ENCODE measurements at regions not wholly inside any gene's neighbourhood (a gene's known extent, or its start where the extent isn't known, plus 50 kb on each side); places are given as distances from the start of the nearest gene placed in this dataset.

GRCh38 chr2:167652401-167652800 is 595.0 kb downstream of the STK39 start:
- no peak overlapping the region for H3K4me3 ChIP-seq (ENCODE audit: low read length)
- H3K79me2 ChIP-seq (ENCODE audit: low read length) = no peaks in the 10 kb centered on the region
- no peaks in the 10 kb centered on the region for H3K4me1 ChIP-seq (ENCODE audit: low read length)
- no peak overlapping the region for H3K4me2 ChIP-seq (ENCODE audit: low read length)
- TF ChIP-seq EZH2phosphoT487 (IDR thresholded peaks at IDR 0.05; ENCODE audit: low read depth) (no peak), CTCF (IDR thresholded peaks at IDR 0.05; ENCODE audit: low read depth, low read length) (no peak)
- no peaks in the 10 kb centered on the region for H3K27me3 ChIP-seq (ENCODE audit: low read depth, low read length)
- no peaks in the 10 kb centered on the region for H3K9me3 ChIP-seq (ENCODE audit: insufficient read depth, low read length)
- H3K9ac ChIP-seq (ENCODE audit: low read length) = no peak overlapping the region
- no peak overlapping the region for H3K27ac ChIP-seq (ENCODE audit: low read length)
- H4K20me1 ChIP-seq (ENCODE audit: insufficient read depth, low read length) = no peaks in the 10 kb centered on the region
- no peak overlapping the region for H2AFZ ChIP-seq (ENCODE audit: low read depth, low read length)
- H3K36me3 ChIP-seq (replicated peaks; ENCODE audit: low read depth, low read length) = no peaks in the 10 kb centered on the region

GRCh38 chr2:167651406-167652151 is 595.8 kb downstream of the STK39 start:
- Histone ChIP-seq H3K9me3 (ENCODE audit: insufficient read depth, low read length) (no peaks in the 10 kb centered on the region), H3K36me3 (replicated peaks; ENCODE audit: low read depth, low read length) (no peaks in the 10 kb centered on the region), H3K4me1 (ENCODE audit: low read length) (no peaks in the 10 kb centered on the region), H3K4me3 (ENCODE audit: low read length) (no peak overlapping the region), H3K9ac (ENCODE audit: low read length) (no peak overlapping the region), H3K27ac (ENCODE audit: low read length) (no peak overlapping the region), H3K79me2 (ENCODE audit: low read length) (no peaks in the 10 kb centered on the region), H2AFZ (ENCODE audit: low read depth, low read length) (no peak overlapping the region), H3K27me3 (ENCODE audit: low read depth, low read length) (no peaks in the 10 kb centered on the region), H3K4me2 (ENCODE audit: low read length) (no peak overlapping the region), H4K20me1 (ENCODE audit: insufficient read depth, low read length) (no peaks in the 10 kb centered on the region)
- TF ChIP-seq CTCF (IDR thresholded peaks at IDR 0.05; ENCODE audit: low read depth, low read length) = no peak
- TF ChIP-seq EZH2phosphoT487 (IDR thresholded peaks at IDR 0.05; ENCODE audit: low read depth) = no peak

- TF ChIP-seq CTCF (IDR thresholded peaks at IDR 0.05; ENCODE audit: low read depth, low read length) = no peak
- TF ChIP-seq EZH2phosphoT487 (IDR thresholded peaks at IDR 0.05; ENCODE audit: low read depth) = no peak
- Histone ChIP-seq H2AFZ (ENCODE audit: low read depth, low read length) (no peak overlapping the region), H3K36me3 (replicated peaks; ENCODE audit: low read depth, low read length) (no peaks in the 10 kb centered on the region)
These were observed 600.8 kb downstream of the STK39 start for GRCh38 chr2:167646557-167646956.

GRCh38 chr2:167640096-167640495 is 607.3 kb downstream of the STK39 start:
- no peaks in the 10 kb centered on the region for H3K9me3 ChIP-seq (ENCODE audit: insufficient read depth, low read length)
- no peak overlapping the region for H3K4me2 ChIP-seq (ENCODE audit: low read length)
- no peak overlapping the region for H3K4me3 ChIP-seq (ENCODE audit: low read length)
- no peaks in the 10 kb centered on the region for H3K4me1 ChIP-seq (ENCODE audit: low read length)
- no peak for TF ChIP-seq CTCF (IDR thresholded peaks at IDR 0.05; ENCODE audit: low read depth, low read length)
- no peak for TF ChIP-seq EZH2phosphoT487 (IDR thresholded peaks at IDR 0.05; ENCODE audit: low read depth)
- no peak overlapping the region for H3K27ac ChIP-seq (ENCODE audit: low read length)
- H4K20me1 ChIP-seq (ENCODE audit: insufficient read depth, low read length) = no peaks in the 10 kb centered on the region
- H3K27me3 ChIP-seq (ENCODE audit: low read depth, low read length) = no peaks in the 10 kb centered on the region
- H3K9ac ChIP-seq (ENCODE audit: low read length) = no peak overlapping the region
- no peak overlapping the region for H2AFZ ChIP-seq (ENCODE audit: low read depth, low read length)
- no peaks in the 10 kb centered on the region for H3K79me2 ChIP-seq (ENCODE audit: low read length)
- H3K36me3 ChIP-seq (replicated peaks; ENCODE audit: low read depth, low read length) = no peaks in the 10 kb centered on the region

More at GRCh38 chr2:167646557-167646956, 600.8 kb downstream of the STK39 start:
- H3K4me3 ChIP-seq (ENCODE audit: low read length) = no peak overlapping the region
- H3K79me2 ChIP-seq (ENCODE audit: low read length) = no peaks in the 10 kb centered on the region
- H3K4me1 ChIP-seq (ENCODE audit: low read length) = peaks cover 3% of the 10 kb centered on the region; the same call in 1 of the 2 replicates
- H4K20me1 ChIP-seq (ENCODE audit: insufficient read depth, low read length) = no peaks in the 10 kb centered on the region
- H3K9ac ChIP-seq (ENCODE audit: low read length) = no peak overlapping the region
- H3K27ac ChIP-seq (ENCODE audit: low read length) = no peak overlapping the region
- H3K27me3 ChIP-seq (ENCODE audit: low read depth, low read length) = no peaks in the 10 kb centered on the region
- H3K4me2 ChIP-seq (ENCODE audit: low read length) = no peak overlapping the region
- no peaks in the 10 kb centered on the region for H3K9me3 ChIP-seq (ENCODE audit: insufficient read depth, low read length)

All from OCI-LY3 (cell line).